ENCODE measurements at regions not wholly inside any gene's neighbourhood (a gene's known extent, or its start where the extent isn't known, plus 50 kb on each side); places are given as distances from the start of the nearest gene placed in this dataset.

- no peak for DNase-seq
Observed at GRCh38 chr10:31642281-31642680, 286.4 kb downstream of the ARHGAP12 start.

- DNase-seq = no peak
Observed at GRCh38 chr10:31635415-31636065, 293.1 kb downstream of the ARHGAP12 start.

GRCh38 chr10:31635009-31635408 lies 293.6 kb downstream of the ARHGAP12 start:
- no peak for DNase-seq

- no peak for DNase-seq
Observed at GRCh38 chr10:31630861-31631567, 297.6 kb downstream of the ARHGAP12 start.

- no peak for DNase-seq
Observed at GRCh38 chr10:31625566-31625965, 303.1 kb downstream of the ARHGAP12 start.

GRCh38 chr10:31624611-31625010 lies 304.0 kb downstream of the ARHGAP12 start:
- no peak for DNase-seq

- DNase-seq = no peak
Observed at GRCh38 chr10:31623947-31624346, 304.7 kb downstream of the ARHGAP12 start.

GRCh38 chr10:31623466-31623865 lies 304.4 kb downstream of the ZEB1 start:
- no peak for DNase-seq

GRCh38 chr10:31622978-31623377 lies 304.0 kb downstream of the ZEB1 start:
- no peak for DNase-seq

GRCh38 chr10:31621733-31622132 lies 302.7 kb downstream of the ZEB1 start:
- DNase-seq = no peak

GRCh38 chr10:31620226-31621151 lies 301.5 kb downstream of the ZEB1 start:
- no peak for DNase-seq

- no peak for DNase-seq
Observed at GRCh38 chr10:31619531-31620061, 300.6 kb downstream of the ZEB1 start.

- no peak for DNase-seq
Observed at GRCh38 chr10:31618541-31619291, 299.7 kb downstream of the ZEB1 start.

- DNase-seq = no peak
Observed at GRCh38 chr10:31617757-31618156, 298.7 kb downstream of the ZEB1 start.

GRCh38 chr10:31617133-31617532 lies 298.1 kb downstream of the ZEB1 start:
- no peak for DNase-seq

- no peak for DNase-seq
Observed at GRCh38 chr10:31615129-31615528, 296.1 kb downstream of the ZEB1 start.

GRCh38 chr10:31614611-31615010 lies 295.6 kb downstream of the ZEB1 start:
- DNase-seq = no peak

GRCh38 chr10:31612082-31612481 lies 293.1 kb downstream of the ZEB1 start:
- DNase-seq = no peak

GRCh38 chr10:31611161-31611560 lies 292.1 kb downstream of the ZEB1 start:
- DNase-seq = no peak

GRCh38 chr10:31607481-31607880 lies 288.5 kb downstream of the ZEB1 start:
- no peak for DNase-seq

- DNase-seq = no peak
Observed at GRCh38 chr10:31606841-31607240, 287.8 kb downstream of the ZEB1 start.
